K562 (cell line): ENCODE measurements at regions not wholly inside any gene's neighbourhood (a gene's known extent, or its start where the extent isn't known, plus 50 kb on each side); places are given as distances from the start of the nearest gene placed in this dataset.

Experiments used
- ASH1L ChIP-seq: fragments of 450-650 bp; IDR thresholded peaks from 2 replicates; pipeline ENCODE4 v1.6.1; 2018; ENCODE audit warnings: borderline replicate concordance, mild to moderate bottlenecking, low read depth; ENCODE audit not compliant: partially characterized antibody
- DDX20 ChIP-seq: fragments of 450-650 bp; IDR thresholded peaks from 2 replicates; pipeline ENCODE4 v1.6.1; 2016; ENCODE audit warnings: missing genetic modification characterization, low read depth, mild to moderate bottlenecking, missing compliant biosample characterization, moderate library complexity
- DPF2 ChIP-seq: fragments of 450-650 bp; IDR thresholded peaks from 2 replicates; pipeline ENCODE4 v1.6.1; 2016
- HDAC1 ChIP-seq, 2 experiments: fragments of 450-650 bp; IDR thresholded peaks; 2 replicates each; pipeline ENCODE4 v1.6.1; 2016 to 2017; ENCODE audit warnings: inconsistent platforms in 1 of 2, mild to moderate bottlenecking in 1 of 2, moderate library complexity in 1 of 2
- HOXB6 ChIP-seq: fragments of 250-450 bp; sonication (Bioruptor Pico); IDR thresholded peaks from 2 replicates; pipeline ENCODE4 v1.5.1; 2022; ENCODE audit warnings: mild to moderate bottlenecking, borderline replicate concordance
- KLF13 ChIP-seq: fragments of 450-650 bp; IDR thresholded peaks from 2 replicates; pipeline ENCODE4 v1.6.1; 2016; ENCODE audit warnings: missing genetic modification characterization, low read depth, mild to moderate bottlenecking, missing compliant biosample characterization, moderate library complexity, borderline replicate concordance
- LCOR ChIP-seq: sonication (generic); formaldehyde crosslinking; IDR thresholded peaks from 2 replicates; pipeline ENCODE4 v1.8.0; 2022; ENCODE audit warnings: mild to moderate bottlenecking, missing genetic modification reagents
- MECOM ChIP-seq: fragments of 250-450 bp; sonication (Bioruptor Pico); IDR thresholded peaks from 2 replicates; pipeline ENCODE4 v1.8.0; 2022; ENCODE audit warnings: inconsistent platforms
- MTA3 ChIP-seq: fragments of 450-650 bp; formaldehyde crosslinking; IDR thresholded peaks from 2 replicates; pipeline ENCODE4 v1.6.1; 2017; ENCODE audit warnings: mild to moderate bottlenecking, borderline replicate concordance
- RBM15 ChIP-seq: fragments of 200-400 bp; formaldehyde crosslinking; IDR thresholded peaks from 2 replicates; pipeline ENCODE4 v1.6.1; 2018; ENCODE audit warnings: mild to moderate bottlenecking, low read length, moderate library complexity; ENCODE audit not compliant: insufficient read depth
- SMAD3 ChIP-seq: fragments of 450-650 bp; formaldehyde crosslinking; conservative IDR thresholded peaks from 2 replicates; pipeline ENCODE4 v1.4.0; 2020; ENCODE audit warnings: mild to moderate bottlenecking
- SNIP1 ChIP-seq: fragments of 450-650 bp; IDR thresholded peaks from 2 replicates; pipeline ENCODE4 v1.7.1; 2017; ENCODE audit warnings: low read depth, mild to moderate bottlenecking
- TCF3 ChIP-seq: sonication (generic); formaldehyde crosslinking; IDR thresholded peaks from 2 replicates; pipeline ENCODE4 v1.4.0; 2020; ENCODE audit warnings: mild to moderate bottlenecking, missing genetic modification reagents
- ZFP30 ChIP-seq: fragments of 250-450 bp; sonication (Bioruptor Pico); IDR thresholded peaks from 2 replicates; pipeline ENCODE4 v1.8.0; 2022; ENCODE audit warnings: moderate library complexity, mild to moderate bottlenecking, inconsistent platforms, borderline replicate concordance
- ZNF217 ChIP-seq: sonication (generic); formaldehyde crosslinking; IDR thresholded peaks from 2 replicates; pipeline ENCODE4 v1.8.0; 2022; ENCODE audit warnings: mild to moderate bottlenecking, missing genetic modification reagents
- ZNF766 ChIP-seq: fragments of 200-800 bp; sonication (Bioruptor generic); conservative IDR thresholded peaks from 2 replicates; pipeline ENCODE4 v1.6.1; 2016; ENCODE audit warnings: missing genetic modification characterization, missing compliant biosample characterization
- TF ChIP-seq, protein P1 (sequence below): fragments of 450-650 bp; IDR thresholded peaks from 2 replicates; pipeline ENCODE4 v1.6.1; 2014; ENCODE audit warnings: low read depth, mild to moderate bottlenecking, moderate library complexity, borderline replicate concordance
- TF ChIP-seq, protein P2 (sequence below), 2 experiments: fragments of 150-350 bp in 1 of 2; IDR thresholded peaks; 2 replicates each; pipeline ENCODE4 v1.6.1; 2012 to 2016; ENCODE audit warnings: low read depth in 2 of 2, low read length in 2 of 2, mild to moderate bottlenecking in 1 of 2, moderate library complexity in 1 of 2

- TF ChIP-seq, protein P1, sequence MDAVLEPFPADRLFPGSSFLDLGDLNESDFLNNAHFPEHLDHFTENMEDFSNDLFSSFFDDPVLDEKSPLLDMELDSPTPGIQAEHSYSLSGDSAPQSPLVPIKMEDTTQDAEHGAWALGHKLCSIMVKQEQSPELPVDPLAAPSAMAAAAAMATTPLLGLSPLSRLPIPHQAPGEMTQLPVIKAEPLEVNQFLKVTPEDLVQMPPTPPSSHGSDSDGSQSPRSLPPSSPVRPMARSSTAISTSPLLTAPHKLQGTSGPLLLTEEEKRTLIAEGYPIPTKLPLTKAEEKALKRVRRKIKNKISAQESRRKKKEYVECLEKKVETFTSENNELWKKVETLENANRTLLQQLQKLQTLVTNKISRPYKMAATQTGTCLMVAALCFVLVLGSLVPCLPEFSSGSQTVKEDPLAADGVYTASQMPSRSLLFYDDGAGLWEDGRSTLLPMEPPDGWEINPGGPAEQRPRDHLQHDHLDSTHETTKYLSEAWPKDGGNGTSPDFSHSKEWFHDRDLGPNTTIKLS: 0 out of 2 replicates have a peak, but pooled peaks have one; percentile 37
- TF ChIP-seq HOXB6 (CRISPR knock-in tag) (no peak), DDX20 (0 out of 2 replicates have a peak, but pooled peaks have one; percentile 48), HDAC1 (IDR thresholded peaks at IDR 0.05) (peak in 1 of 2 experiments; percentile 60; a peak in 1 of 4 replicates), SMAD3 (CRISPR knock-in tag) (no peak), ZNF766 (CRISPR knock-in tag) (peak; percentile 43; the same call in 1 of the 2 replicates), DPF2 (no peak), LCOR (CRISPR knock-in tag) (0 out of 2 replicates have a peak, but pooled peaks have one; percentile 51), SNIP1 (peak; percentile 27; the same call in 1 of the 2 replicates), ZFP30 (CRISPR knock-in tag) (no peak), MTA3 (0 out of 2 replicates have a peak, but pooled peaks have one; percentile 21), TCF3 (CRISPR knock-in tag) (no peak), ZNF217 (CRISPR knock-in tag) (no peak), RBM15 (no peak), MECOM (CRISPR knock-in tag) (peak; percentile 43; the same call in 1 of the 2 replicates), ASH1L (peak; percentile 49), KLF13 (tag) (0 out of 2 replicates have a peak, but pooled peaks have one; percentile 11)
- TF ChIP-seq, protein P2, sequence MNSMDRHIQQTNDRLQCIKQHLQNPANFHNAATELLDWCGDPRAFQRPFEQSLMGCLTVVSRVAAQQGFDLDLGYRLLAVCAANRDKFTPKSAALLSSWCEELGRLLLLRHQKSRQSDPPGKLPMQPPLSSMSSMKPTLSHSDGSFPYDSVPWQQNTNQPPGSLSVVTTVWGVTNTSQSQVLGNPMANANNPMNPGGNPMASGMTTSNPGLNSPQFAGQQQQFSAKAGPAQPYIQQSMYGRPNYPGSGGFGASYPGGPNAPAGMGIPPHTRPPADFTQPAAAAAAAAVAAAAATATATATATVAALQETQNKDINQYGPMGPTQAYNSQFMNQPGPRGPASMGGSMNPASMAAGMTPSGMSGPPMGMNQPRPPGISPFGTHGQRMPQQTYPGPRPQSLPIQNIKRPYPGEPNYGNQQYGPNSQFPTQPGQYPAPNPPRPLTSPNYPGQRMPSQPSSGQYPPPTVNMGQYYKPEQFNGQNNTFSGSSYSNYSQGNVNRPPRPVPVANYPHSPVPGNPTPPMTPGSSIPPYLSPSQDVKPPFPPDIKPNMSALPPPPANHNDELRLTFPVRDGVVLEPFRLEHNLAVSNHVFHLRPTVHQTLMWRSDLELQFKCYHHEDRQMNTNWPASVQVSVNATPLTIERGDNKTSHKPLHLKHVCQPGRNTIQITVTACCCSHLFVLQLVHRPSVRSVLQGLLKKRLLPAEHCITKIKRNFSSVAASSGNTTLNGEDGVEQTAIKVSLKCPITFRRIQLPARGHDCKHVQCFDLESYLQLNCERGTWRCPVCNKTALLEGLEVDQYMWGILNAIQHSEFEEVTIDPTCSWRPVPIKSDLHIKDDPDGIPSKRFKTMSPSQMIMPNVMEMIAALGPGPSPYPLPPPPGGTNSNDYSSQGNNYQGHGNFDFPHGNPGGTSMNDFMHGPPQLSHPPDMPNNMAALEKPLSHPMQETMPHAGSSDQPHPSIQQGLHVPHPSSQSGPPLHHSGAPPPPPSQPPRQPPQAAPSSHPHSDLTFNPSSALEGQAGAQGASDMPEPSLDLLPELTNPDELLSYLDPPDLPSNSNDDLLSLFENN (IDR thresholded peaks at IDR 0.05; ENCODE audit: low read depth in 2 of 2, low read length in 2 of 2): 0 out of 4 replicates have a peak, but pooled peaks of 1 of the 2 experiments have one; percentile 33
Measured at GRCh38 chr20:41693136-41693979, 75.2 kb upstream of the CHD6 start (continued).
